H7 (cell line): ENCODE measurements at regions not wholly inside any gene's neighbourhood (a gene's known extent, or its start where the extent isn't known, plus 50 kb on each side); places are given as distances from the start of the nearest gene placed in this dataset.

Experiments
- DNase-seq: peaks from one replicate; pipeline ENCODE4 v3.0.0; 2012
- H3K27me3 ChIP-seq: 2 replicates; pipeline ENCODE4 v1.6.0; 2011; ENCODE audit warnings: mild to moderate bottlenecking, low read length; ENCODE audit not compliant: control insufficient read depth, insufficient read depth
- H3K36me3 ChIP-seq: replicated peaks from 2 replicates; pipeline ENCODE4 v1.5.1; 2011; ENCODE audit warnings: low read length; ENCODE audit not compliant: control insufficient read depth, insufficient read depth
- H3K4me3 ChIP-seq: 2 replicates; pipeline ENCODE4 v1.5.1; 2011; ENCODE audit warnings: low read depth, mild to moderate bottlenecking, control low read depth, low read length, moderate library complexity; ENCODE audit not compliant: insufficient read depth

- Histone ChIP-seq H3K27me3 (no peaks in the 10 kb centered on the region), H3K4me3 (no peak overlapping the region), H3K36me3 (no peaks in the 10 kb centered on the region)
- no peak for DNase-seq
These were observed 146.1 kb upstream of the LMO4 start for GRCh38 chr1:87182611-87183010.

GRCh38 chr1:87185077-87185476 lies 143.6 kb upstream of the LMO4 start:
- no peak for DNase-seq
- Histone ChIP-seq H3K4me3 (no peak overlapping the region), H3K36me3 (no peaks in the 10 kb centered on the region), H3K27me3 (no peaks in the 10 kb centered on the region)

- no peak overlapping the region for H3K4me3 ChIP-seq
- no peak for DNase-seq
These were observed 142.3 kb upstream of the LMO4 start for GRCh38 chr1:87186346-87186745.

GRCh38 chr1:87188640-87189039 lies 140.0 kb upstream of the LMO4 start:
- H3K4me3 ChIP-seq = no peak overlapping the region
- no peak for DNase-seq
- H3K36me3 ChIP-seq = no peaks in the 10 kb centered on the region
- peaks cover 4% of the 10 kb centered on the region; the same call in 1 of the 2 replicates for H3K27me3 ChIP-seq

More at GRCh38 chr1:87186346-87186745, 142.3 kb upstream of the LMO4 start:
- peaks cover 2% of the 10 kb centered on the region; the same call in 1 of the 2 replicates for H3K27me3 ChIP-seq
- no peaks in the 10 kb centered on the region for H3K36me3 ChIP-seq

- Histone ChIP-seq H3K27me3 (peaks cover 4% of the 10 kb centered on the region; the same call in 1 of the 2 replicates), H3K36me3 (no peaks in the 10 kb centered on the region), H3K4me3 (no peak overlapping the region)
- DNase-seq = no peak
These were observed 138.3 kb upstream of the LMO4 start for GRCh38 chr1:87190402-87190801.

- Histone ChIP-seq H3K27me3 (peaks cover 4% of the 10 kb centered on the region; the same call in 1 of the 2 replicates), H3K36me3 (no peaks in the 10 kb centered on the region), H3K4me3 (no peak overlapping the region)
- DNase-seq = no peak
These were observed 137.0 kb upstream of the LMO4 start for GRCh38 chr1:87191646-87192045.

GRCh38 chr1:87194271-87194774 lies 134.4 kb upstream of the LMO4 start:
- no peaks in the 10 kb centered on the region for H3K36me3 ChIP-seq
- H3K4me3 ChIP-seq = no peak overlapping the region
- H3K27me3 ChIP-seq = peaks cover 4% of the 10 kb centered on the region; the same call in 1 of the 2 replicates
- DNase-seq = no peak

- Histone ChIP-seq H3K4me3 (no peak overlapping the region), H3K27me3 (peaks cover 4% of the 10 kb centered on the region; the same call in 1 of the 2 replicates), H3K36me3 (no peaks in the 10 kb centered on the region)
- DNase-seq = no peak
These were observed 133.8 kb upstream of the LMO4 start for GRCh38 chr1:87194856-87195255.

- Histone ChIP-seq H3K36me3 (no peaks in the 10 kb centered on the region), H3K4me3 (no peak overlapping the region), H3K27me3 (peaks cover 1% of the 10 kb centered on the region; the same call in 1 of the 2 replicates)
- DNase-seq = no peak
These were observed 132.4 kb upstream of the LMO4 start for GRCh38 chr1:87196110-87196827.

- Histone ChIP-seq H3K36me3 (no peaks in the 10 kb centered on the region), H3K4me3 (no peak overlapping the region), H3K27me3 (no peaks in the 10 kb centered on the region)
- no peak for DNase-seq
These were observed 131.5 kb upstream of the LMO4 start for GRCh38 chr1:87197156-87197555.

GRCh38 chr1:87197641-87198040 lies 131.0 kb upstream of the LMO4 start:
- no peaks in the 10 kb centered on the region for H3K27me3 ChIP-seq
- no peak overlapping the region for H3K4me3 ChIP-seq
- no peaks in the 10 kb centered on the region for H3K36me3 ChIP-seq
- DNase-seq = no peak

GRCh38 chr1:87200875-87201638 lies 127.6 kb upstream of the LMO4 start:
- Histone ChIP-seq H3K36me3 (no peaks in the 10 kb centered on the region), H3K27me3 (no peaks in the 10 kb centered on the region), H3K4me3 (no peak overlapping the region)
- peak; percentile 17 for DNase-seq

- Histone ChIP-seq H3K36me3 (no peaks in the 10 kb centered on the region), H3K27me3 (no peaks in the 10 kb centered on the region; the same call in 1 of the 2 replicates), H3K4me3 (no peak overlapping the region)
- no peak for DNase-seq
These were observed 126.9 kb upstream of the LMO4 start for GRCh38 chr1:87201768-87202167.

- Histone ChIP-seq H3K36me3 (no peaks in the 10 kb centered on the region), H3K27me3 (no peaks in the 10 kb centered on the region; the same call in 1 of the 2 replicates), H3K4me3 (no peak overlapping the region)
- no peak for DNase-seq
These were observed 126.2 kb upstream of the LMO4 start for GRCh38 chr1:87202451-87202850.
